Loucy (cell line): ENCODE measurements at regions not wholly inside any gene's neighbourhood (a gene's known extent, or its start where the extent isn't known, plus 50 kb on each side); places are given as distances from the start of the nearest gene placed in this dataset.

Experiments used
- H2AFZ ChIP-seq: fragments of 200-600 bp; sonication (generic); 2 replicates; pipeline ENCODE4 v1.6.0; 2016; ENCODE audit warnings: antibody characterized with exemption, mild to moderate bottlenecking, low read length, moderate library complexity
- H3F3A ChIP-seq: fragments of 200-600 bp; 2 replicates; pipeline ENCODE4 v1.6.0; 2016; ENCODE audit warnings: antibody characterized with exemption, low read depth, mild to moderate bottlenecking
- H3K27me3 ChIP-seq: fragments of 200-600 bp; sonication (generic); 2 replicates; pipeline ENCODE4 v1.6.1; 2014; ENCODE audit warnings: low read length, mild to moderate bottlenecking; ENCODE audit not compliant: insufficient read depth, poor library complexity, severe bottlenecking
- H3K36me3 ChIP-seq: fragments of 200-600 bp; sonication (generic); 2 replicates; pipeline ENCODE4 v1.6.1; 2016; ENCODE audit warnings: low read length; ENCODE audit not compliant: insufficient read depth
- H3K4me1 ChIP-seq: fragments of 200-600 bp; sonication (generic); 2 replicates; pipeline ENCODE4 v1.5.1; 2014; ENCODE audit warnings: low read length, mild to moderate bottlenecking; ENCODE audit not compliant: insufficient read depth, poor library complexity, severe bottlenecking
- H3K4me2 ChIP-seq: fragments of 200-600 bp; sonication (generic); 2 replicates; pipeline ENCODE4 v1.6.0; 2014; ENCODE audit warnings: antibody characterized with exemption, low read length, low read depth, mild to moderate bottlenecking; ENCODE audit not compliant: poor library complexity, severe bottlenecking
- H3K4me3 ChIP-seq: fragments of 200-600 bp; sonication (generic); 2 replicates; pipeline ENCODE4 v1.5.1; 2014; ENCODE audit warnings: low read length, mild to moderate bottlenecking, mixed read lengths; ENCODE audit not compliant: poor library complexity, severe bottlenecking
- H3K79me2 ChIP-seq: fragments of 200-600 bp; sonication (generic); 2 replicates; pipeline ENCODE4 v1.6.1; 2014; ENCODE audit warnings: low read length; ENCODE audit not compliant: insufficient read depth
- H3K9ac ChIP-seq: fragments of 200-600 bp; sonication (generic); 2 replicates; pipeline ENCODE4 v1.6.0; 2014; ENCODE audit warnings: mild to moderate bottlenecking, low read depth, low read length, moderate library complexity; ENCODE audit not compliant: poor library complexity, severe bottlenecking
- H3K9me2 ChIP-seq: fragments of 200-600 bp; sonication (generic); replicated peaks from 2 replicates; pipeline ENCODE4 v1.6.1; 2016; ENCODE audit warnings: low read depth, low read length, mixed read lengths
- H3K9me3 ChIP-seq: fragments of 200-600 bp; sonication (generic); 2 replicates; pipeline ENCODE4 v1.6.1; 2014; ENCODE audit warnings: mild to moderate bottlenecking, antibody characterized with exemption, low read length, low read depth; ENCODE audit not compliant: insufficient read depth
- H4K20me1 ChIP-seq: fragments of 200-600 bp; sonication (generic); 2 replicates; pipeline ENCODE4 v1.6.0; 2014; ENCODE audit warnings: antibody characterized with exemption, low read length, mild to moderate bottlenecking; ENCODE audit not compliant: insufficient read depth, poor library complexity, severe bottlenecking
- EZH2phosphoT487 ChIP-seq: fragments of 200-600 bp; IDR thresholded peaks from 2 replicates; pipeline ENCODE4 v1.6.1; 2018; ENCODE audit warnings: antibody characterized with exemption, mild to moderate bottlenecking, moderate library complexity, borderline replicate concordance
- TF ChIP-seq, protein P1 (sequence below): fragments of 200-600 bp; sonication (generic); conservative IDR thresholded peaks from 2 replicates; pipeline ENCODE4 v1.5.1; 2014; ENCODE audit warnings: mild to moderate bottlenecking, antibody characterized with exemption, low read length

- H3K4me3 ChIP-seq, result no peak overlapping the region
- no peaks in the 10 kb centered on the region for H3K9me2 ChIP-seq
- H3K79me2 ChIP-seq, result no peaks in the 10 kb centered on the region
- no peak overlapping the region for H2AFZ ChIP-seq
- no peaks in the 10 kb centered on the region for H3K9me3 ChIP-seq
- H3K4me2 ChIP-seq, result no peak overlapping the region
- H3K4me1 ChIP-seq, result no peaks in the 10 kb centered on the region
- no peaks in the 10 kb centered on the region for H3F3A ChIP-seq
- no peaks in the 10 kb centered on the region for H4K20me1 ChIP-seq
- H3K36me3 ChIP-seq, result no peaks in the 10 kb centered on the region
- TF ChIP-seq, protein P1, sequence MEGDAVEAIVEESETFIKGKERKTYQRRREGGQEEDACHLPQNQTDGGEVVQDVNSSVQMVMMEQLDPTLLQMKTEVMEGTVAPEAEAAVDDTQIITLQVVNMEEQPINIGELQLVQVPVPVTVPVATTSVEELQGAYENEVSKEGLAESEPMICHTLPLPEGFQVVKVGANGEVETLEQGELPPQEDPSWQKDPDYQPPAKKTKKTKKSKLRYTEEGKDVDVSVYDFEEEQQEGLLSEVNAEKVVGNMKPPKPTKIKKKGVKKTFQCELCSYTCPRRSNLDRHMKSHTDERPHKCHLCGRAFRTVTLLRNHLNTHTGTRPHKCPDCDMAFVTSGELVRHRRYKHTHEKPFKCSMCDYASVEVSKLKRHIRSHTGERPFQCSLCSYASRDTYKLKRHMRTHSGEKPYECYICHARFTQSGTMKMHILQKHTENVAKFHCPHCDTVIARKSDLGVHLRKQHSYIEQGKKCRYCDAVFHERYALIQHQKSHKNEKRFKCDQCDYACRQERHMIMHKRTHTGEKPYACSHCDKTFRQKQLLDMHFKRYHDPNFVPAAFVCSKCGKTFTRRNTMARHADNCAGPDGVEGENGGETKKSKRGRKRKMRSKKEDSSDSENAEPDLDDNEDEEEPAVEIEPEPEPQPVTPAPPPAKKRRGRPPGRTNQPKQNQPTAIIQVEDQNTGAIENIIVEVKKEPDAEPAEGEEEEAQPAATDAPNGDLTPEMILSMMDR, result no peak
- no peak for TF ChIP-seq EZH2phosphoT487
- H3K9ac ChIP-seq, result no peak overlapping the region
- H3K27me3 ChIP-seq, result no peaks in the 10 kb centered on the region
Observed at GRCh38 chr4:10345381-10345784, 111.8 kb downstream of the ZNF518B start.

DNA sequence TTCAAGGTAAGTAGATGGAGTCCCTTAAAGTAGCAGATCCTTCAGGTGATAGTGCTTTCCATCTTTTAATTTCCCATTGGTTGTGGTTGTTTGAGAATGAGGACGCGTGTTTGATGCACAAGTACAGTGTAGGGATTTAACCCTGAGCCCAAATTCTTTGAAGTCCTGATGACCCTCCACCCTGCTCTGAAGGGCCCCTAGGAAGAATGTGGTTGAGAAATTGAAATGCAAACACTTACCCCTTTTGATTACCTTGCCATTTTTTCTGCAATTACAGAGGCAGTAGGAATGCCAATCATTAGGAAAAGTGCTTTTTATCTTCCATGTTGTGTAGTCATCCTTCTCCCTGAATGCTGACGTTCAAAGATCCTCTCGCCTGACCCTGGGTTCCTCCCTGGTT is 112.4 kb downstream of the ZNF518B start:
- Histone ChIP-seq H3K36me3 (no peaks in the 10 kb centered on the region), H3K4me3 (no peak overlapping the region), H3K4me2 (no peak overlapping the region), H3F3A (no peaks in the 10 kb centered on the region), H3K9me3 (no peaks in the 10 kb centered on the region), H4K20me1 (no peaks in the 10 kb centered on the region), H3K9ac (no peak overlapping the region), H3K4me1 (no peaks in the 10 kb centered on the region), H3K27me3 (no peaks in the 10 kb centered on the region), H3K79me2 (no peaks in the 10 kb centered on the region), H3K9me2 (no peaks in the 10 kb centered on the region), H2AFZ (no peak overlapping the region)
- TF ChIP-seq, protein P1, result no peak
- TF ChIP-seq EZH2phosphoT487, result no peak

DNA sequence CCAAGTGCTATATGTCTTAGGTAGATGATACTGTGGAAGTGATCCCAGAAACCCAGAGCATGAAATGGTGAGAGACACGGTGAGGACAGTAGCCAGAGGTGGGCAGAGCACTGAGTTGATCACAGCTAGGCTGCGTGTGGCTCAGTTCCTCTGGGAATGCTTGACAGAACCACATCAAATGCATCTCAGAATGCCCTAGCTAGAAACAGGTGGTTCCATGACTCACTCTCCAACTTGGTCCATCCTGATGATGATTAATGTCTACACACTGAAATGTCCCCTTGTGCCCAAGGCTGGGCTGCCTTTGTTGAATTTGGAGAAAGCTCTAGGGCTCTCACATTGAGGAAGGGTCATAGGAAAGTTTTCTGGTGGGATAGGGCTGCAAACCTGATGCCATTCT is 113.6 kb downstream of the ZNF518B start:
- Histone ChIP-seq H3K9ac (no peak overlapping the region), H3K79me2 (no peaks in the 10 kb centered on the region), H3K27me3 (no peaks in the 10 kb centered on the region), H2AFZ (no peak overlapping the region), H3K4me2 (no peak overlapping the region), H3K36me3 (no peaks in the 10 kb centered on the region), H3K9me3 (no peaks in the 10 kb centered on the region), H3K9me2 (no peaks in the 10 kb centered on the region), H4K20me1 (no peaks in the 10 kb centered on the region), H3F3A (no peaks in the 10 kb centered on the region), H3K4me3 (no peak overlapping the region), H3K4me1 (no peaks in the 10 kb centered on the region)
- TF ChIP-seq, protein P1, result no peak
- no peak for TF ChIP-seq EZH2phosphoT487
